Middle frontal gyrus (tissue), 1 donor: ENCODE measurements at regions not wholly inside any gene's neighbourhood (a gene's known extent, or its start where the extent isn't known, plus 50 kb on each side); places are given as distances from the start of the nearest gene placed in this dataset.

Experiments used
- DNase-seq: peaks from one replicate; pipeline ENCODE4 v3.0.0-alpha.2; 2015; ENCODE audit warnings: low spot score; ENCODE audit errors: extremely low spot score

DNA sequence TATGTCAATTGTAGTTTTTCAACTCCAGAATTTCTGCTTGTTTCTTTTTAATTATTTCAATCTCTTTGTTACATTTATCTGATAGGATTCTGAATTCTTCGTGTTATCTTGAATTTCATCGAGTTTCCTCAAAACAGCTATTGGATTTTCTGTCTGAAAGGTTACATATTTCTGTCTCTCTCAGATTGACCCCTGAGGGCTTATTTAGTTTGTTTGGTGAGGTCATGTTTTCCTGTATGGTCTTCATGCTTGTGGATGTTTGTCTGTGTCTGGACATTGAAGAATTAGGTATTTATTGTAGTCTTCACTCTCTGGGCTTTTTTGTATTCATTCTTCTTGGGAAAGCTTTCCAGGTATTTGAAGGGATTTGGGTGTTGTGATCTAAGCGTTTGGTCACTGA, 85.6 kb downstream of the SNAPC1 start:
- DNase-seq: no peak

DNA sequence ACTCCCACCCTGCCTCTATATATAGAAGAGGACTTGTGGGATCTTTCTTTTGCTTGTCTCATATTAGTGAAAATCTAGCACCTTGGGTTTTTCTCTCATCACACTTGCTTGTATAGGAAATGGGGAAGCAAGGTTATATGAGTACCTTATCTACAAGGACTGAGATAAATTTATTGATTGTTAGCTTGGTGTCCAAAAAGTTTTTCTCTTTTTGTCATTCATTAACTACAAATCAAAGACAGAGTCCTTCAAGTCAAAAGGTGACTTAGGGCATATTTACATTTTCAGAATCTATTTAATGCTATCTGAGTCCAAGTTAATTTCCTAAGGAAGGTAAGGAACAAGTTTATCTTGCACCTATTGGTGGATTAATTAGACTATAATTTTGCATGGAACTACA, 92.7 kb downstream of the SNAPC1 start:
- DNase-seq: no peak

DNA sequence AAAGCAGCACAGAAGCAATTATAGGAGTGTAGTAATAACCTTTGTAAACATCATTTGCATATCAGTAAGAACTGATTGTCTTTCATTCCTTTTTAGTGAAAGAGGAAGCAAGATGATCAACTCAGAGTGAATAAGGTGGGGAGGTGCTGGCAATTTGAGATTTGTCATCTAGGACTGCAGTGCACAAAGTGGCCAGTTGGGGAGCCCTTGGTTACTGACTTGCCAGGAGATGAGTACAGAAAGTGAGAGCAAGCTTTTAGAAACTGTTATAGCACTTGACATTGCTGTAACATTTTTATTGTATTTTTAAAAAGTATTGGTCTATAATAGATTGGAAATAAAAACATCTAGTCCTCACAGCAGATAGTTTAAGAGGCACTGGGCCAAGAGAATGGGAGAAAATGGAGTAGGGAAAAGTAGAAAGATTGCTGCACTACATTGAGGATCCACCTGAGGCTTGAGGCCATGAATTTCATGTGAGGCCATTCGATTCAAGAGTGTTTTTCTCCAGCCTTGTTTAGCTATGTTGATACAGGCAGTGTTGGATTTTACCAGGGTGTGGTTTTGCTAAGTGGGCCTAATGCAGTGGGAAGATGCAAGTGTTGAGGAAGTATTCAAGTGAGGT, 98.2 kb downstream of the SNAPC1 start:
- no peak for DNase-seq

DNA sequence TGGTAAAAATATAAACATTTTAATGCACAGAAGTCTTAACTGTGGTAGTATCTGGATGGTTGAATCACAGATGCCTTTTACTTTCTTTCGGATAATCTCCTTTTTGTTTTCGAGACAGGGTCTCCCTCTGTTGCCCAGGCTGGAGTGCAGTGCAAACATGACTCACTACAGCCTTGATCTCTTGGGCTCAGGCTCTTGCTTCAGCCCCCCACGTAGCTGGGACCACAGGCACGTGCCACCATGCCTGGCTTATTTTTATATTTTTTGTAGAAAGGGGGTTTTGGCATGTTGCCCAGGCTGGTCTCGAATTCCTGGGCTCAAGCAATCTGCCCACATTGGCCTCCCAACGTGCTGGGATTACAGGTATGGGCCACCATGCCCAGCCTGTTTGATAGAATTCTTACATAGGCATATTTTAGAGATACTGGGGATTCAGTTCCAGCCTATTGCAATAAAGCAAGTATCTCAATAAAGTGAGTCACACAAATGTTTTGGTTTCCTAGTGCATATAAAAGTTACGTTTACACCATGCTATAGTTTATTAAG, 99.2 kb downstream of the SNAPC1 start:
- no peak for DNase-seq

DNA sequence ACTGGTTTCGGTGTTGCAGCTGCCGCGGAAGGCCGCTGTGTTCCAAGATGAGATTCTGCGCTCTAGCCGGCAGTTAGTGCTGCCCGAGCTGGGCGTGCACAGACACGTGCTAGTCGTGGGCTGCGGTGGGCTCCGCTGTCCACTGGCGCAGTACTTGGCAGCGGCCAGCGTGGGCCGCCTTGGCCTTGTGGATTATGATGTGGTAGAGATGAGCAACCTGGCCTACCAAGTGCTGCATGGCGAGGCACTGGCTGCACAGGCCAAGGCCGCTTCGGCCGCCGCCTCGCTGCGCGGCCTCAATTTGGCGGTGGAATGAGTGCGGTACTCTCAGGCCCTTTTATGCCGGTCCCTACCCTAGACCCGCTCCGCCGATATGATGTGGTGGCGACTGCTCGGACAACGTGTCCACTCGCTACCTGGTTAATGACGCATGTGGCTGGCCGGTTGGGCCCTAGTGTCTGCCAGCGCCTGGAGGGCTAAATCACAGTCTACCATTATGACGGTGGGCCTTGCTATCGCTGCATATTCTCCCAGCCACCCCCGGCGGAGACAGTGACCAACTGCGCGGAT, 102.2 kb downstream of the SNAPC1 start:
- DNase-seq: no peak

DNA sequence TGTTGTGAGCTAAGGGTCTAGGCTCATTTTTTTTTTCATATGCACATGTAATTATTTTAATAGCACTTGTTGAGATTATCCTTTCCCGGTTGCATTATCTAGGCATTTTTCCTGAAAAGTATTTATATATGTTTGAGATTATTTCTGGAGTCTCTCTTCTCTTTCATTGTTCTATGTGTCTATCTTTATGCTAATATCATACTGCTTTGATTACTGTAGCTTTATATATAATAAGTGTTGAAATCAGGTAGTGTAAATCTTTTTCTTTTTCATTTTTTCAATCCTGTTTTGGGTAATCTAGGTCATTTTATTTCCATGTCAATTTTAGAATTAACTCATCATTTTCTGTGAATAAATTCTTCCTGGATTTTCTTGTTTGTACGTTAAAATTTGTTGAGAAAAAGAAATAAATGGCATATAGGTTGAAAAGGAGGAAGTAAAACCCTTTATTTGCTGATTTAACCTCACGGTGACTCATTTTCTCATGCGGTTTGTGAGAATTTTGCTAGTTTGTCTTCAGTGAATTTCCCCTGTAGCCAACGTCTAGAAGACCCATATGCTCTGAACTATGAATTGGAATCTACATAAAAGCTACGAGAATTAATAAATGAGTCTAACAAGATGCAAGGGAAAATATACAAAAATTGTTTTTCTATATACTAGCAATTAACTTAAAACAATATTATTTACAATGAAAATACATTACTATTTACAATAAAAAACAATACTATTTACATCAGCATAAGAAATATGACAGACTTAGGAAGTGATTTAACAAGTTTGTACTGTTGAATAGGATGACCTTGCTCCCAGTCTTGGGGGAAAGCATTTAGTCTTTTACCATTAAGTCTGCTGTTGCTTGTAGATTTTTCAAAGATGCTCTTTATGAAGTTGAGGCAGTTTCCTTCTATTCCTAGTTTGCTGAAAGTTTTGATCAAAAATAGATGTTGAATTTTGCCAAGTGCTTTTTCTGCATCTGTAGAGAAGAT, 105.0 kb downstream of the SNAPC1 start:
- no peak for DNase-seq

DNA sequence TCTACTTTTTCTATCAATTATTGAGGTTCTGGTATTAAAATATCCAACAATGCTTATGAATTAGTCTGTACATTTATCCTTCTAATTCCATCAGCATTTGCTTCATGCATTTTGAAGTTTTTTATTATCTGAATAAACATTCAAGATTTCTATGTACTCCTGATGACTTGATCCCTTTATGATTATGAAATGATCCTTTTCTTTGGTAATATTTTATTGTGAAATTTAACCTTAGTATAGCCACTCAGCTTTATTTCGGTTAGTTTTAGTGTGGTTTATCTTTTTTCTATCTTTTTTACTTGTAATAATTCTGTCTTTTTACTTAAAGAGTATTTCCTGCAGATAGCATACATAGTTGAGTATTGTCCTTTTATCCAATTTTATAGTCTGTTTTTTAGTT, 106.6 kb downstream of the SNAPC1 start:
- DNase-seq: no peak

DNA sequence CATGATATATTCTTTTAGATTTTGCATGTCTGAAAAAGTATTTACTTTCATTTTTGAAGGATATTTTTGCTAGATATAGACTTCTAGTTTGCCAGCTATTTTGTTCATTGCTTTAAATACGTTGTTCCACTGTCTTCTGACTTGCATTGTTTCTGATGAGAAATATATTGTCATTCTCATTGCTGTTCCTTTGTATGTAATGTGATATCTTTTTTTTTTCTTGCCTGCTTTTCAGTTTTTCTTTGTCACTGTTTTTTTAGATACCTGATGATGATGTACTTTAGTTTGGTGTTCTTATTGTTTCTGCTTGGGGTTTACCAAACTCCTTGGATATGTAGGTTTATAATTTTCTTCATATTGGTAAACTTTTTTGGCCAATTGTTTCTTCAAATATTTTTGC, 107.9 kb downstream of the SNAPC1 start:
- no peak for DNase-seq

DNA sequence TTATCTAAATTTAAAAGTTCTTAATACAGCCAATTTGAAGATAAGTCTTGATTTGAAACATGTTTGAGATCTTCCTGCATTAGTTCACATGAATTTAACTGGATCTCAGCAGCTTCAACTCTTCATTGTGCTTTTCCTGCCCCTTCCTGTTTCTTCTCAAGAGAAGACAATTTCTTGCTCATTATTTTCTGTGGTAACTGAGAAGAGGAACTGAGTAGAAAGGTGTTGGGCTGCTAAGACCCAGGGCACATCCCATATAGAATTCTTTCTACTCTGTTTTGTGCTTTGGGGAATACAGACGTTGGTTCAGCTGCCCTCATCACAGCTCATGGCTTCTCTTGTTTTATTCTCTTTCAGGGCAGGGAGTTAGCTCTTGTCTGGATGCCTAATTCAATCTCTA, 110.2 kb downstream of the SNAPC1 start:
- DNase-seq: no peak

DNA sequence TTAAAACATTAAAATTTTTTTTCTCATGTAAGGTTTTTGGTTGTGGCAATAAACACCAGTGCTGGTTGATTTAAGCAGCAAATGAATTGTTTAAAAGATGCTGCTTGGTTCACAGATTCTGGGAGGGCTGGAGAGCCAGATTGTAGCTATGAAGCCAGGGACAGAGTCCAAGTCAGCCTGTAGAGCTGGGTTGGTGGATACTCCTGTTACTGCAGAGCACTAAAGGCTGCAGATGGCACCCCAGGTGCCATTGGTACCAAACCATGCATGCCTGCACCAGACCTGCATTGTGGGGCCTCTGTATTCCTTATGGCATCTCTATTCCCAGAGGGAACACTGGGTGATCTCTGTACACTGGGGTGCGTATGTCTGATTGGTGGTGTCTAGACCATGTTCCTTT, 113.3 kb downstream of the SNAPC1 start:
- DNase-seq: no peak

DNA sequence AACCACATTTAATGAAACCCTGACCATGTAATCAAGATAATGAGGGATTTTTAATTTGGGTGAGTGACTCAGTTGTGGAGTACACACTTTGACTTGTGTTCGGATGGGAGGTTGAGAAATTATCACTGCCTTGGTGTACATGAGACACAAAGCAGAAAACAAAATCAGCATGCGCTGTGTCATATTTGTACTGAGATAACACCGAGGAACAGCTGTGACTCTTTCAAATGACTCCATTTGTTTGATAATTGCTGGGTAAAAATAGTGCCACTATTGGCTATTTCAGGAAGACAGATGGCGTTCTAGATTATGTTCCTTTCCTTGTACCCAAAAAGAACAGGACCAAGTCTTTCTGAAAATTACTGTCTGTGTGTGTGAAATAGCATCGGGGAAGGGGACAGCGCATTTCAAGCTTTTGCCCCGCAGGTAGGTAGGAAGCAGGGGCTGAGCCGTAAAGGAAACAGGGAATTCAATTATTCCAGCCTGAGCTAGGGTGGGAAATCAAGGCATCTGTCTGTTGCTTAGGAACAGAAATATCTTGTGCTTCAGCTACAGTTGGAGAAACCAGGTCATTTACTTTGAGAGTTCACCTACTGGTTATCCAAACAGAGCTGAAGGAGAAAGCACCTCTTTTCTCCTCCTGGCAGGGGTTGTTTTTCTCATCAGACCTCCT, 114.3 kb downstream of the SNAPC1 start:
- DNase-seq: peak; percentile 51

DNA sequence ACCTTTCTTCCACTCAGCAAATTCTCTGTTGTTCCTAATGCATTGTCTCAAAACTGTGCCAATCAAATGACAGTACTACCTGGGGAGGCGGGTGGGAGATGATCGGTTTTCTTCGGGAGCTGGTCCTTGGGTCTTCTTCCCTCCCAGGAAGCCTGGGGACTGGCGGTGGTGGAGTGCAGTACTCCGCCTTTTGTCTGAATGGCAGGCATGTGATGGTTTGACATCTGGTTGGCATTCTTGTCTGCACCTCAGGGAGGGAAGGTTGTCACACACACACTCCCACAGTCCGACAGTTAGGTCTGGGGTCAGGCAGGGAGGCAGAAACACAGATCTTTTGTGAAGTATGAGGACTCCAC, 114.8 kb downstream of the SNAPC1 start:
- DNase-seq: no peak

DNA sequence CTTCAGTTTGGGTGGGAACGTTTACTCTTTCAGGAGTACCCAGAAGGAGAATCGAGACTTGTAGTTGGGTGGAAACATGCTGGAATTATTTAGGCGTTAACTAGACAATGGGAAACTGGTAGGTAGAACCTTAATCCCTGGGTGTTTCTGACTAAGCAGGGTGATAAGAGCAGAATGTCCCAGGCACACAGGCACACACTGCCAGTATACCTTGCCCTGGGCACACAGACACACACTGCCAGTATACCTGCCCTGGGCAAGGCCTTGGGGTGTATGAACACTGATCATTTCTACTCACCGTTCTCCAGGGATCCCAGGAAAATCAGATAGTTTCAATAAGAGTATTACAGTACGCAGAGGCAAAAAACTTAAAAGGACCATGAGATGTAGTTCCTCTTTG, 115.5 kb downstream of the SNAPC1 start:
- no peak for DNase-seq

DNA sequence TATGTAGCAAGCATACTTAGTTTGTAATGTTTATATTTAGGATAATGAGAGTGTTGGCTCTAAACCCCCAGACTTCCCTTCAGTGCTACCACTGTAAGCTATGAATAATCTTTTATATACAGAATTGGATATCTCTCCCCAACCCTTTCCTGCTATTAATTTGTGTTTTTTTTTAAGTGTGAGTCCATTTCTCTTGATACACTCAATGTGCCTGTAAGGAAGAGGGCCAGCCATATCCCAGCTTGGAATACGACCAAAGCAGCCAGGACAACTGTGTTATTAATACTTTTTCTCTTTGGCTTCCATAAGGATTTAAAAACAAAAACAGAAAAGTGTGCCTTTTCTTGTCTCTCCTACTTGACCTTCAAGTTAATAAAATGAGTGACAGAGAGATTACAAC, 116.7 kb downstream of the SNAPC1 start:
- DNase-seq: no peak

DNA sequence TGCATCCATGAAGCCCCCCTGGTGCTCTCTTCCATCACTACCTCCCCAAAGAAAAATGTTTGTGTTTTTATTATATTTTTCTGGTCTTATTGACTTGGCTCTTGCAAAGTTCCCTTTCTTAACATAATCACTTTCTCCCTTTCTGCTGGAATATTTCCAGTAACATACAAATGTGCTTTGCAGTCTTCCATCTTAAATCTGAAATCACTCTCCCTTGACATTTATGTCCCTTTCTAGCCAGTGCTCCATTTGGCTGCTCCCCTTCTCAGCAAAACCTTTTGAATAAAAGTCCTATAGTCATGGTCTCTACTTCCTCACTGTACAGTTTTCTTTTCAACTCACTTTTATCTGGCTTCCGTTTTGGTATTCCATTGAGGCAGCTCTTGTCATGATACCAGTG, 118.8 kb downstream of the SNAPC1 start:
- DNase-seq: no peak

DNA sequence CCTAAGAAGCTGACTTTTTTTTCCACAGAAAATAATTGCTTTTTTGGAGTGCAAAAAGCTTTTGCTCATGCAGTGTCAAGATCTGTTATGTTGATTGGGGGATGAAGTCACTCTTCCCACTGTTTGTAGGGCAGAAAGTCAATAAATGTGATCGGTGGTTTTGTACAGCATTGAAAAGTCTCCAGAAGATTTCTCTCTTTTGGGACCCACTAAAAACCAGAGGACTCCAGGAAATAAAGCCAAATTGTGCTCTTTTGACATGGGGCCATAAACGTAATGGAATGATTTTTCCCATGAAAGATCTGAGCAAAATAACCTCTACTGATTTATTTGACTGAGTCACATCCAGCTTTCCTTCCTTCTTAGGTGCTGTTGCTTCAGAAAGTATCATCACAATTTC, 122.5 kb downstream of the SNAPC1 start:
- no peak for DNase-seq

DNA sequence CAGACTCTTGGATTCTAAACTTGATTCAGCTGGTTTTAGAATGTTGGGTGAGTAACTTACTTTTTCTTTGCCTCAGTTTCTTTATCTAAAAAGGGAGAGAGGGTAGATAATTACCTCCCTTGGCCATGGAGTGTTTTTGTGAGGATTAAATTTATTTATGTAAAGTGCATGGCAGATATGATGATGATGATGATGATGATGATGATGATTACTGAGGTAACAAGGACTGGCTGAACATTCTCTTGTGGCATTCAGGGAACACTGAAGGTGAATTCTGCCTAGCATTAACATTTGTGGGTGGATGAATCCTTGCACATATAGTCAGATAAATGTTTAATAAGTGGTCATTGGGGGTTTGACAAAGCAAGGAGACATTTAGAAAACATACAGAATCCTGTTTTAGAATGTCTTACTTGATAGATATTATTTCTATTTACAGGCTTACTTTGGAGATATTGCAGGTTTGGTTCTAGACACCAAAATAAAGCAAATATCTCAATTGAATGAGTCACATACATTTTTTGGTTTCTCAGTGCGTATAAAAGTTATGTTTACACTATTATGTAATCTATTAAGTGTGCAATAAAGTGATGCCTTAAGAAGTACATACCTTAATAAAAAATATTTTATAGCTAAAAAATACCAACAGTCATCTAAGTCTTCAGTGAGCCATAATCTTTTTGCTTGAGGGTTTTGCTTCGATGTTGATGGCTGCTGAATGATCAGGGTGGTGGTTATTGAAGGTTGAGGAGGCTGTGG, 123.2 kb downstream of the SNAPC1 start:
- DNase-seq: no peak

DNA sequence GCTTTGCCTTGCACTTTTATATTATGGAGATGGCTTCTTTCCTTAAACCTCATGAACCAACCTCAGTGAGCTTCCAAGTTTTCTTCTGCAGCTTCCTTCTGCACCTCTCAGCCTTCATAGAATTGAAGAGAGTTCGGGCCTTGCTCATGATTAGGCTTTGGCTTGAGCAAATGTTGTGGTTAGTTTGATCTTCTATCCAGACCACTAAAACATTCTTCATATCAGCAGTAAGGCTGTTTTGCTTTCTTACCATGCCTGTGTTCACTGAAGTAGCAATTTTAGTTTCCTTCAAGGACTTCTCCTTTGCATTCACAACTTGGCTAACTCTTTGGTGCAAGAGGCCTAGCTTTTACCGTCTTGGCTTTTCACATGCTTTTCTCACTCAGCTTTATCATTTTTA, 125.4 kb downstream of the SNAPC1 start:
- no peak for DNase-seq

DNA sequence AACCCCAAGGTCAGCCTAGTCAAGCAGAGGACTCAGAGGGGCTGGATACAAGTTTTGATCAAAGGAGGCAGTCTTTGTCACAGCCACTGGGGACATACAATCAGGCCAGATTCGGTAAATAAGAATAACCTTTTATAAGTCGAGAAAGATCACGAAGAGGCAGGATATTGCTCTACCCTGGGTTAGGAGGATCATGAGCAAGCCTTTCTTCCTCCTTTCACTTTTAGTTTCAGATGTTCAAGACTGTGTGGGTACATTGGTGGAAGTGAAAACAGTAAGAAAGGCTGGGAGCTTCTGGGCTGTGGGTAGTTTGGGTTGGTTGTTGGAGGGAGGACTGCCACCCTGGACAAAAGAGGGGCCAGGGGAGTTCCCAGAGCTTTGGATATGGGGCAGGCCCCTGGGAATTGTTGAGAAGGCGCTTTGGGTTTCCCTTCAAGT, 127.7 kb downstream of the SNAPC1 start:
- no peak for DNase-seq

DNA sequence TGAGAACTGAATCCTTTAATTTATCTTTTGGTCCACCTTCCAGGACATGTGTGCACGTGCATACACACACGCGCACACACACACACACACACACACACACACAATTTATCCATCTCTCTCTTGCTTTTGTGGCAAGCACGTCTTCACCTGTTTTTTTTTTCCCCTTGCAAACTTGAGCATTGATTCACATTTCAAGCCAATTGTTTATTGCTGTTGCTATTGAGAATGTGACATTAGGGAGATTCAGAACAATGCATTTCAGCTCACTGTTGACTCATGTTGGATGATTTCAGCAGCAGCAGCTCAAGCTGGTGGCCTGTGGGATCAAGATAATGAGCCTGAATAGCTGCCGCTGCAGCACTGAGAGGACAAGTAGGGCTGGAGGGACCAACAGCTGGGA, 128.9 kb downstream of the SNAPC1 start:
- no peak for DNase-seq

DNA sequence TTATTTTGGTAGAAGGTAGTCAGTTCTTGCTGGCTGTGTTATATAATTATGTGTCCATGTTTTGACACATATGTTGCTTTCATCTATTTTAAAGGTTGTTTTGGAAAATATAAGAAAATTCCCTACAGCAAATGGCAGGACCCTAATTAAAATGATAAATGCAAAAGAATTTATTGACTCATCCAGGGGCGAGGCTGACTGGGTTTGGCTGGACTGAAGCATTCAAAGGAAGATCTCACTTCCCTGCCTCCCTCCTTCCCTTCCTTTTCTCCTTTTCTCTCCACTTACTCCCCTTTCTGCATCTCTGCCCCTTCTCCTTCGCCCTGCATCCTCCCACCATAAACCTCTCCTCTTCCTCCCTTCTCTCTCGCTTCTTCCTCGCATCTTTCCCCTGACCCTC, 129.6 kb downstream of the SNAPC1 start:
- no peak for DNase-seq
